Ascending aorta (tissue), 2 donors: ENCODE measurements at regions not wholly inside any gene's neighbourhood (a gene's known extent, or its start where the extent isn't known, plus 50 kb on each side); places are given as distances from the start of the nearest gene placed in this dataset.

Source experiments
- DNase-seq, 2 donors: peaks; one replicate each; pipeline ENCODE4 v3.0.0-alpha.2; 2019; ENCODE audit warnings: low spot score in 2 of 2
- H3K27ac ChIP-seq, 2 donors: fragments of 200-600 bp; sonication (generic); one replicate each; pipeline ENCODE4 v1.5.1; 2016 to 2017; ENCODE audit warnings: mild to moderate bottlenecking in 1 of 2
- H3K27me3 ChIP-seq: fragments of 200-600 bp; sonication (generic); one replicate; pipeline ENCODE4 v1.5.1; 2017
- H3K36me3 ChIP-seq, 2 donors: fragments of 200-600 bp; sonication (generic); one replicate each; pipeline ENCODE4 v1.5.1; 2016
- H3K4me1 ChIP-seq, 2 donors: fragments of 200-600 bp; sonication (generic); one replicate each; pipeline ENCODE4 v1.5.1; 2016 to 2017; ENCODE audit warnings: mild to moderate bottlenecking in 1 of 2
- H3K4me3 ChIP-seq, 2 donors: fragments of 200-600 bp; sonication (generic); one replicate each; pipeline ENCODE4 v1.5.1; 2016 to 2017; ENCODE audit warnings: mild to moderate bottlenecking in 1 of 2
- H3K9me3 ChIP-seq, 2 donors: fragments of 200-600 bp; sonication (generic); one replicate each; pipeline ENCODE4 v1.5.1; 2016
- intact Hi-C: fragments of 100-400 bp; cut with DNase I; formaldehyde crosslinking; loops from one replicate; pipeline ENCODE4 v1.15.1; 2023
- TF ChIP-seq, protein P1 (sequence below), 3 experiments: fragments of 200-600 bp in 2 of 3; fragments of 450-650 bp in 1 of 3; sonication (generic) in 2 of 3; IDR thresholded peaks; one replicate each; pipeline ENCODE4 v1.5.1; 2016 to 2019; ENCODE audit warnings: antibody characterized with exemption in 3 of 3, mild to moderate bottlenecking in 1 of 3, moderate library complexity in 1 of 3

DNA sequence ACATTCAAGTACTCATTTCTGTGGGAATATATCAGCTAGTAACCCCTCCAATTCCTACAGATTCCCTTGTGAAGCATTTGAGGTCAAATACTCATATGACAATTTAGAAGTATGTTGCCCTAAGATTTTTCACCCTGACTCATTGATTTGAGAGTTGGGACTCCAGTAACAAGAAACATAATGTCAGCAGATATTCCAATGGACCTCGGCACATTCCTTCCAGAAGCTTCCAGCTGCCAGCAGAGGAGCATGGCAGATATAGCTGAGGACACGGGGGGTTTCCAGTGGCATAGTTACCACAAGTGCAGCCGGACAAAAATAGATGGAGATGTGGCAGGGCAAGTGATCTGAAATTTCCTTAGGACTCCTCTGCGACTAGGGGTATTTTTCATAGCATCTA, 101.9 kb upstream of the ARHGAP28 start:
- Histone ChIP-seq H3K4me1 (no peaks in the 10 kb centered on the region), H3K4me3 (no peak overlapping the region), H3K9me3 (no peaks in the 10 kb centered on the region), H3K27ac (no peak overlapping the region), H3K36me3 (no peaks in the 10 kb centered on the region), H3K27me3 (no peaks in the 10 kb centered on the region)
- no peak for DNase-seq
- intact Hi-C loops: no loop called here
- TF ChIP-seq, protein P1, sequence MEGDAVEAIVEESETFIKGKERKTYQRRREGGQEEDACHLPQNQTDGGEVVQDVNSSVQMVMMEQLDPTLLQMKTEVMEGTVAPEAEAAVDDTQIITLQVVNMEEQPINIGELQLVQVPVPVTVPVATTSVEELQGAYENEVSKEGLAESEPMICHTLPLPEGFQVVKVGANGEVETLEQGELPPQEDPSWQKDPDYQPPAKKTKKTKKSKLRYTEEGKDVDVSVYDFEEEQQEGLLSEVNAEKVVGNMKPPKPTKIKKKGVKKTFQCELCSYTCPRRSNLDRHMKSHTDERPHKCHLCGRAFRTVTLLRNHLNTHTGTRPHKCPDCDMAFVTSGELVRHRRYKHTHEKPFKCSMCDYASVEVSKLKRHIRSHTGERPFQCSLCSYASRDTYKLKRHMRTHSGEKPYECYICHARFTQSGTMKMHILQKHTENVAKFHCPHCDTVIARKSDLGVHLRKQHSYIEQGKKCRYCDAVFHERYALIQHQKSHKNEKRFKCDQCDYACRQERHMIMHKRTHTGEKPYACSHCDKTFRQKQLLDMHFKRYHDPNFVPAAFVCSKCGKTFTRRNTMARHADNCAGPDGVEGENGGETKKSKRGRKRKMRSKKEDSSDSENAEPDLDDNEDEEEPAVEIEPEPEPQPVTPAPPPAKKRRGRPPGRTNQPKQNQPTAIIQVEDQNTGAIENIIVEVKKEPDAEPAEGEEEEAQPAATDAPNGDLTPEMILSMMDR (IDR thresholded peaks at IDR 0.05): no peak

DNA sequence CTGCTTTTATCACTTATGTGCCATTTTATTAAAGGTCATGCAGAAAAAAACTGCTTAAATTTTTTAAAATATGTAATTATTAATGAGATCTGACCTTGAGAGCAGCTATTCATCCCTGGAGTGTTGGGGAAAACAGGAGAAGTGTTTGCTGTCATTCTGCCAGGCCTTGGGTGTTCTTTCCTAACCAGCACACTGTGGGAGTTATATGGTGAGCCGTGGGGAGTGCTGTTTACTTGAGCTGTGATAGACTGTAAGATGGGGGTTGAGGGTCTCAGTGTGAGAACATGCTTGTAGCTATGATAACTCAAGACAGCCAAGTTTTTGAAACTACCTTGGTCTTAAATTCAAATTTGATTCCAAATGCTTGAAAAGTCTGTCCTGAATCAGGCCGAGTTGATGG, 101.3 kb upstream of the ARHGAP28 start:
- H3K27me3 ChIP-seq: no peaks in the 10 kb centered on the region
- H3K36me3 ChIP-seq: no peaks in the 10 kb centered on the region
- intact Hi-C loops: no loop called here
- H3K9me3 ChIP-seq: no peaks in the 10 kb centered on the region
- no peak overlapping the region for H3K4me3 ChIP-seq
- H3K4me1 ChIP-seq: no peaks in the 10 kb centered on the region
- TF ChIP-seq, protein P1 (IDR thresholded peaks at IDR 0.05): no peak
- DNase-seq: no peak
- H3K27ac ChIP-seq: no peak overlapping the region

DNA sequence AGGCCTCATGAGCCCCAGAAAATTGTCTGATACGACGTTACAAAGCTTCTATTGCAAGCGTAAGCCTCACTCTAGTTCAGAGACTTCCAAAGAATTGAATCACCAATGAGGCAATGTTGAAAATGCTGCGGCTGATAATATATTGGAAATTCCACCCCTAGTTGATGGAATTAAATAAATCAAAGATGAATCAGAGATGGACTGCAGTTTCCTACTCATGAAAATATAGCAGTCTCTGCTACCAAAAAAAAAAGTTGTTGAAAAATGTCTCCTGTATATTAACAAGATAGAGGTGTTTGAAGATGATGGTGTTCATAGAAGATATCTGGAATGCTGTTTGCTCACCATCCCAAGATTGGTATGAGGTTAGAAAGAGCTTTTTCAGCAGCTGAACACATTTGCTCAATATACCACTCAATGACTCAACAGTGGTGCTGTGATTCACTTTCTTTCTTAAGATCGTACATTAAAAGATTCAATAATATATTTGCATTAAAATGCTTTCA, 99.8 kb upstream of the ARHGAP28 start:
- no peak overlapping the region for H3K4me3 ChIP-seq
- no peak for DNase-seq
- H3K4me1 ChIP-seq: no peaks in the 10 kb centered on the region
- no peaks in the 10 kb centered on the region for H3K27me3 ChIP-seq
- TF ChIP-seq, protein P1 (IDR thresholded peaks at IDR 0.05): no peak
- H3K27ac ChIP-seq: no peak overlapping the region
- intact Hi-C loops: no loop called here
- no peaks in the 10 kb centered on the region for H3K36me3 ChIP-seq
- no peaks in the 10 kb centered on the region for H3K9me3 ChIP-seq

DNA sequence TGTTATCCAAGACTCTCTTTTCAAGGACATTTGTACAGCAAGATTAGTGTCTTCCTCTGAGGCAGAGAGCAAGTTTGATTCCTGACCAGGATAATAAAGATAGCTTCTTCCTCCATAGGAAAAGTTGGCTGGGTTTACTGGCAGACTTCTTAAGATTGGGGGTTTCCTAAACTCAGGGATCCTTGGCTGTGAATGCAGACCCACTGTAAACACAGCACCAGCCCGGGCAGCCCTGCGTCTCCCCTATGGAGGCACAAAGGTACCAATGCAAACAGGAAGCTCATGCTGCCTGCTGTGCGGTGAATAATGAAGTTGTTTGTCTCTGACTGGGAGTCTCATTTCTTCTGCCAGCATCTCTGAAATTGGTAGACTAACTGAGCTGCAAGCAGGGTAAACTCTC, 96.2 kb upstream of the ARHGAP28 start:
- intact Hi-C loops: no loop called here

DNA sequence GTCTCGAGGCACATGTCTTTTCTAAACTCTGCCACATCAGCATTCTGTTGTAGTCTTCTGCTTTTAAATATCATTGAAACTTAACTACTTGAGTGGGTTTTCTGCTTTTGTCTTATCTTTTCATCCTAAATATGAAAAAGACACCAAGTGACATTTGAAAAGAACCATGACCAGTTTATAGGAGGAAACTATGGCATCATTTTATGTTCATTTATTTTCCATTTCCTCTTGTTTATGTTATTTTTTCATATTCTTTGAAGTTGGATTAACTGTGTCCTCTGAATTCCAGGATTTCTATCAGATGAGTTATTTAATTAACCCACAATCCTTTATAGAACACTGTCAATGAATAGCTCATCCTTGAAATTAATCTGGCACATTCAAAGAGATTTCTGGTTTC, 93.4 kb upstream of the ARHGAP28 start:
- no peak for DNase-seq
- Histone ChIP-seq H3K27me3 (no peaks in the 10 kb centered on the region), H3K36me3 (no peaks in the 10 kb centered on the region), H3K27ac (no peak overlapping the region), H3K9me3 (no peaks in the 10 kb centered on the region), H3K4me1 (no peaks in the 10 kb centered on the region), H3K4me3 (no peak overlapping the region)
- TF ChIP-seq, protein P1 (IDR thresholded peaks at IDR 0.05): no peak
- intact Hi-C loops: no loop called here

More for the DNA sequence above, 96.2 kb upstream of the ARHGAP28 start:
- Histone ChIP-seq H3K4me3 (no peak overlapping the region), H3K4me1 (no peaks in the 10 kb centered on the region), H3K27ac (no peak overlapping the region), H3K9me3 (no peaks in the 10 kb centered on the region), H3K36me3 (no peaks in the 10 kb centered on the region), H3K27me3 (no peaks in the 10 kb centered on the region)
- TF ChIP-seq, protein P1 (IDR thresholded peaks at IDR 0.05): no peak
- no peak for DNase-seq

DNA sequence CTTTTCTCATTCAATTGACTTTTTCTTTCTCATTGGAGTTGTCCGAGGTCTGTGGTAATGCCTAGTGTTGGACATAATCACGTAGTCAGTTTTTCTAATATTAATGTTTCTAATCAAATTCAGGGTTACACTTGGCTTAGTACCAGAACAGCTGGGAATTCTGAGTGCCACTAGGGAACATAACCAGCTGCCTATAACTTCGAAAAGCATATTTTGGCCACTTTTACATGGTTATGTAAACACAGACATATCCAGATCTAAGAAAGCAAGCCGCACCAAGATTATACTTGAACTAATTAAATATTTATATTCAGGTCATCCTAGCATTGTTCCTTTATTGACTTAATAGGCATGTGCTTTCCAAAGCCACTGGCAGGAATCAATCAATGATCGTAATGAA, 91.1 kb upstream of the ARHGAP28 start:
- no peak overlapping the region for H3K27ac ChIP-seq
- no peaks in the 10 kb centered on the region for H3K36me3 ChIP-seq
- H3K4me3 ChIP-seq: no peak overlapping the region
- DNase-seq: no peak
- TF ChIP-seq, protein P1 (IDR thresholded peaks at IDR 0.05): no peak
- no peaks in the 10 kb centered on the region for H3K9me3 ChIP-seq
- H3K4me1 ChIP-seq: no peaks in the 10 kb centered on the region
- intact Hi-C loops: no loop called here
- H3K27me3 ChIP-seq: no peaks in the 10 kb centered on the region
